Thyroid gland (tissue), 4 donors: ENCODE measurements at regions not wholly inside any gene's neighbourhood (a gene's known extent, or its start where the extent isn't known, plus 50 kb on each side); places are given as distances from the start of the nearest gene placed in this dataset.
"Not testable (repeated sequence)": the region's sequence is repeated elsewhere in the genome, so short reads cannot be mapped to it uniquely, and the experiment has no call there.

Source experiments
- DNase-seq, 2 donors: peaks; one replicate each; pipeline ENCODE4 v3.0.0-alpha.2; 2019
- H3K27ac ChIP-seq, 3 donors: fragments of 200-600 bp; sonication (generic); 1 replicate in 2 of 3; 2 replicates in 1 of 3; pipeline ENCODE4 v1.5.1; 2016 to 2019; ENCODE audit warnings: mild to moderate bottlenecking in 1 of 3, moderate library complexity in 1 of 3
- H3K27me3 ChIP-seq: fragments of 200-600 bp; sonication (generic); one replicate; pipeline ENCODE4 v1.5.1; 2019
- H3K36me3 ChIP-seq, 2 donors: fragments of 200-600 bp; sonication (generic); one replicate each; pipeline ENCODE4 v1.5.1; 2016 to 2019
- H3K4me1 ChIP-seq, 2 donors: fragments of 200-600 bp; sonication (generic); one replicate each; pipeline ENCODE4 v1.5.1; 2017 to 2019
- H3K4me3 ChIP-seq, 3 donors: fragments of 200-600 bp; sonication (generic); replicated peaks in 1 of 3; 1 replicate in 2 of 3; 2 replicates in 1 of 3; pipeline ENCODE4 v1.5.1; 2016; ENCODE audit warnings: mild to moderate bottlenecking in 1 of 3
- H3K9me3 ChIP-seq: fragments of 200-600 bp; sonication (generic); one replicate; pipeline ENCODE4 v1.5.1; 2017
- CTCF ChIP-seq, 6 experiments: fragments of 200-600 bp in 3 of 6; fragments of 450-650 bp in 3 of 6; sonication (generic) in 3 of 6; IDR thresholded peaks; one replicate each; pipeline ENCODE4 v1.5.1; 2016 to 2019; ENCODE audit warnings: antibody characterized with exemption in 6 of 6, mild to moderate bottlenecking in 2 of 6, inconsistent platforms in 1 of 6, moderate library complexity in 1 of 6
- POLR2A ChIP-seq, 2 donors: fragments of 450-650 bp; IDR thresholded peaks; one replicate each; pipeline ENCODE4 v1.6.1; 2017; ENCODE audit warnings: antibody characterized with exemption in 2 of 2, mild to moderate bottlenecking in 2 of 2, moderate library complexity in 1 of 2
- WGBS, 2 donors: methylation state at CpG; one replicate each; pipeline ENCODE4 v1.1.5; 2017; 5-methylcytosine and 5-hydroxymethylcytosine counted together
- intact Hi-C: fragments of 100-400 bp; cut with DNase I; formaldehyde crosslinking; loops from one replicate; pipeline ENCODE4 v1.15.1; 2023

GRCh38 chr2:160614391-160614790, 120.8 kb upstream of the RBMS1 start:
- DNase-seq: no peak
- H3K4me3 ChIP-seq: no peak overlapping the region
- H3K27ac ChIP-seq: no peak overlapping the region
- H3K4me1 ChIP-seq: no peaks in the 10 kb centered on the region
- H3K36me3 ChIP-seq: no peaks in the 10 kb centered on the region
- H3K27me3 ChIP-seq: no peaks in the 10 kb centered on the region
- no peak for TF ChIP-seq POLR2A (IDR thresholded peaks at IDR 0.05)
- TF ChIP-seq CTCF (IDR thresholded peaks at IDR 0.05): no peak
- intact Hi-C loops: no loop called here
- no peaks in the 10 kb centered on the region for H3K9me3 ChIP-seq

DNA sequence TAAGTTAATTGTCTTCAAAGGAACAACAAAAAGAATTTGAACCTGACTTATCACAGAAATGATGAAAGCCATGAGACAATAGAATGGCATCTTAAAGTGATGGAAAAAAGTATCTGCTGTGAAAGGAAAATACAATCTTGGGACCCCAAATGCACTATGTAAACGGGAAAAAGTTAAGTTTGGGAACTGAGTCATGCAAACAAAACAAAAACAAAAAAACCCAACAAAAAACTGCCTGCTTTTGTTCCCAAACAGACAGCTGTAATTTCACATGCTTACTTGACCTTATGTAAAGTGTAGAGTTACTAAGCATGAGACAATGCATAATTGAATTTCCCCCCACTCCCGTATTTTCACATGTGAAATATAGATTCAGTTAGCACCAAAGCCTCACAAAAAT, 122.1 kb upstream of the RBMS1 start:
- H3K27ac ChIP-seq: no peak overlapping the region
- 81 to 88% methylated on average over 2 of the region's 2 CpGs for WGBS, 2 donors
- H3K4me3 ChIP-seq: no peak overlapping the region
- H3K36me3 ChIP-seq: no peaks in the 10 kb centered on the region
- H3K4me1 ChIP-seq: no peaks in the 10 kb centered on the region
- no peak for DNase-seq
- no peaks in the 10 kb centered on the region for H3K9me3 ChIP-seq
- intact Hi-C loops: no loop called here
- TF ChIP-seq CTCF (IDR thresholded peaks at IDR 0.05): no peak
- TF ChIP-seq POLR2A (IDR thresholded peaks at IDR 0.05): no peak
- no peaks in the 10 kb centered on the region for H3K27me3 ChIP-seq

GRCh38 chr2:160616149-160616548, 122.5 kb upstream of the RBMS1 start:
- no peak for DNase-seq
- Histone ChIP-seq H3K27ac (no peak overlapping the region), H3K36me3 (no peaks in the 10 kb centered on the region), H3K4me3 (no peak overlapping the region), H3K9me3 (no peaks in the 10 kb centered on the region), H3K4me1 (no peaks in the 10 kb centered on the region), H3K27me3 (no peaks in the 10 kb centered on the region)
- no peak for TF ChIP-seq POLR2A (IDR thresholded peaks at IDR 0.05)
- TF ChIP-seq CTCF (IDR thresholded peaks at IDR 0.05): no peak
- WGBS, 2 donors: 93 to 96% methylated on average over 2 of the region's 2 CpGs
- intact Hi-C loops: no loop called here

- no peaks in the 10 kb centered on the region for H3K27me3 ChIP-seq
- no peak overlapping the region for H3K4me3 ChIP-seq
- H3K4me1 ChIP-seq: no peaks in the 10 kb centered on the region
- no peaks in the 10 kb centered on the region for H3K36me3 ChIP-seq
- TF ChIP-seq POLR2A (IDR thresholded peaks at IDR 0.05): no peak
- TF ChIP-seq CTCF (IDR thresholded peaks at IDR 0.05): no peak
- no peak overlapping the region for H3K27ac ChIP-seq
- intact Hi-C loops: no loop called here
- no peaks in the 10 kb centered on the region for H3K9me3 ChIP-seq
- WGBS, 2 donors: 71 to 93% methylated on average over 1 of the region's 1 CpG
- no peak for DNase-seq
Observed at GRCh38 chr2:160621748-160622147, 128.1 kb upstream of the RBMS1 start.

DNA sequence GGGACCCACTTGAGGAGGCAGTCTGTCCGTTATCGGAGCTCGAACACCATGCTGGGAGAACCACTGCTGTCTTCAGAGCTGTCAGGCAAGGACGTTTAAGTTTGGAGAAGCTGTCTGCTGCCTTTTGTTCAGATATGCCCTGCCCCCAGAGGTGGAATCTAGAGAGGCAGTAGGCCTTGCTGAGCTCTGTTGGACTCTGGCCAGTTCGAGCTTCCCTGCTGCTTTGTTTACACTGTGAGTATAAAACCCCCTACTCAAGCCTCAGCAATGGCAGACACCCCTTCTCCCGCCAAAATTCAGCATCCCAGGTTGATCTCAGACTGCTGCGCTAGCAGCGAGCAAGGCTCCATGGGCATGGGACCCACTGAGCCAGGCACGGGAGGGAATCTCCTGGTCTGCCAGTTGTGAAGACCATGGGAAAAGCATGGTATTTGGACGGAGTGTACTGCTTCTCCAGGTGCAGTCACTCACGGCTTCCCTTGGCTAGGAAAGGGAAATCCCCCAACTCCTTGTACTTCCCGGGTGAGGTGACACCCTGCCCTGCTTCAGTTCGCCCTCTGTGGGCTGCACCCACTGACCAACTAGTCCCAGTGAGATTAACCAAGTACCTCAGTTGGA, 134.5 kb upstream of the RBMS1 start:
- H3K27ac ChIP-seq, H3K27me3 ChIP-seq, intact Hi-C loops, H3K9me3 ChIP-seq, H3K36me3 ChIP-seq, H3K4me3 ChIP-seq: not testable (repeated sequence)
- TF ChIP-seq CTCF (IDR thresholded peaks at IDR 0.05): peak in 1 of 6 experiments; percentile 12
- DNase-seq: peak; percentile 72 to 78
- 49 to 51% methylated on average over 8 to 13 of the region's 13 CpGs for WGBS, 2 donors
- peaks cover 0 to 13% of the 10 kb centered on the region in 2 donors for H3K4me1 ChIP-seq
